GM23338 (cell line): ENCODE measurements at regions not wholly inside any gene's neighbourhood (a gene's known extent, or its start where the extent isn't known, plus 50 kb on each side); places are given as distances from the start of the nearest gene placed in this dataset.

Source experiments
- ATAC-seq: fragments of 200-7000 bp; cut with Tn5 transposase; 3 replicates; pipeline ENCODE4 v1.9.1; 2020
- DNase-seq: peaks from one replicate; pipeline ENCODE4 v3.0.0-alpha.2; 2015; ENCODE audit warnings: low spot score
- H2AFZ ChIP-seq: fragments of 200-600 bp; sonication (generic); 2 replicates; pipeline ENCODE4 v1.8.0; 2016; ENCODE audit warnings: antibody characterized with exemption, mild to moderate bottlenecking, moderate library complexity
- H3F3A ChIP-seq: fragments of 200-600 bp; sonication (generic); replicated peaks from 2 replicates; pipeline ENCODE4 v1.8.0; 2017; ENCODE audit warnings: antibody characterized with exemption, mixed run types, low read depth
- H3K27ac ChIP-seq: fragments of 200-600 bp; sonication (generic); 2 replicates; pipeline ENCODE4 v1.6.1; 2016; ENCODE audit warnings: low read depth
- H3K27me3 ChIP-seq: fragments of 200-600 bp; sonication (generic); 2 replicates; pipeline ENCODE4 v1.8.0; 2016; ENCODE audit warnings: mild to moderate bottlenecking, mixed run types, moderate library complexity; ENCODE audit not compliant: insufficient read depth
- H3K36me3 ChIP-seq: fragments of 200-600 bp; sonication (generic); 2 replicates; pipeline ENCODE4 v1.8.0; 2016; ENCODE audit warnings: mild to moderate bottlenecking; ENCODE audit not compliant: insufficient read depth
- H3K4me1 ChIP-seq: fragments of 200-600 bp; sonication (generic); 2 replicates; pipeline ENCODE4 v1.8.0; 2016; ENCODE audit warnings: mild to moderate bottlenecking, moderate library complexity; ENCODE audit not compliant: insufficient read depth
- H3K4me2 ChIP-seq: fragments of 200-600 bp; sonication (generic); 2 replicates; pipeline ENCODE4 v1.7.1; 2017; ENCODE audit warnings: mixed run types
- H3K4me3 ChIP-seq: fragments of 200-600 bp; sonication (generic); 2 replicates; pipeline ENCODE4 v1.6.1; 2016; ENCODE audit warnings: mixed run types
- H3K79me2 ChIP-seq: fragments of 200-600 bp; sonication (generic); replicated peaks from 2 replicates; pipeline ENCODE4 v1.8.0; 2017; ENCODE audit warnings: mild to moderate bottlenecking; ENCODE audit not compliant: insufficient read depth
- H3K9me2 ChIP-seq: fragments of 200-600 bp; sonication (generic); 2 replicates; pipeline ENCODE4 v1.8.0; 2017; ENCODE audit not compliant: insufficient read depth
- H4K20me1 ChIP-seq: fragments of 200-600 bp; sonication (generic); replicated peaks from 2 replicates; pipeline ENCODE4 v1.8.0; 2017; ENCODE audit warnings: mild to moderate bottlenecking; ENCODE audit not compliant: insufficient read depth
- H3K27ac Mint-ChIP-seq: 2 replicates; pipeline ENCODE4 v1.8.0; 2020; ENCODE audit warnings: inconsistent platforms, mild to moderate bottlenecking, moderate library complexity, mixed read lengths
- H3K27me3 Mint-ChIP-seq: 3 replicates; pipeline ENCODE4 v1.8.0; 2022; ENCODE audit warnings: low read depth, mild to moderate bottlenecking, moderate library complexity, mixed read lengths, inconsistent platforms; ENCODE audit not compliant: insufficient read depth, poor library complexity
- H3K36me3 Mint-ChIP-seq: 3 replicates; pipeline ENCODE4 v1.8.0; 2021; ENCODE audit warnings: low read depth, mild to moderate bottlenecking, inconsistent platforms, moderate library complexity, mixed read lengths
- H3K4me1 Mint-ChIP-seq: 3 replicates; pipeline ENCODE4 v1.8.0; 2020; ENCODE audit warnings: mild to moderate bottlenecking, inconsistent platforms, mixed read lengths
- H3K4me3 Mint-ChIP-seq: 3 replicates; pipeline ENCODE4 v1.8.0; 2021; ENCODE audit warnings: moderate library complexity, mild to moderate bottlenecking, inconsistent platforms, mixed read lengths
- H3K9me3 Mint-ChIP-seq: 3 replicates; pipeline ENCODE4 v1.8.0; 2020; ENCODE audit warnings: moderate library complexity, mild to moderate bottlenecking, inconsistent platforms, mixed read lengths
- CTCF ChIP-seq, 2 experiments: fragments of 200-600 bp in 1 of 2; sonication (generic) in 1 of 2; conservative IDR thresholded peaks; 2 replicates each; pipeline versions ENCODE4 v1.5.1 to v1.6.1; 2016 to 2017; ENCODE audit warnings: antibody characterized with exemption in 2 of 2, low read depth in 2 of 2, mild to moderate bottlenecking in 2 of 2, moderate library complexity in 1 of 2
- ETS1 ChIP-seq: IDR thresholded peaks from 2 replicates; pipeline ENCODE4 v1.6.1; 2016; ENCODE audit warnings: antibody characterized with exemption
- EZH2 ChIP-seq: fragments of 200-600 bp; sonication (generic); IDR thresholded peaks from one replicate; pipeline ENCODE4 v1.8.0; 2017; ENCODE audit warnings: antibody characterized with exemption, mild to moderate bottlenecking, low read depth; ENCODE audit not compliant: unreplicated experiment
- EZH2phosphoT487 ChIP-seq: fragments of 200-600 bp; sonication (generic); IDR thresholded peaks from one replicate; pipeline ENCODE4 v1.8.1; 2018; ENCODE audit warnings: antibody characterized with exemption; ENCODE audit not compliant: unreplicated experiment
- JUNB ChIP-seq: IDR thresholded peaks from one replicate; pipeline ENCODE4 v1.6.1; 2016; ENCODE audit warnings: antibody characterized with exemption; ENCODE audit not compliant: unreplicated experiment
- NANOG ChIP-seq: IDR thresholded peaks from 2 replicates; pipeline ENCODE4 v1.6.1; 2016; ENCODE audit warnings: antibody characterized with exemption, borderline replicate concordance
- POLR2AphosphoS5 ChIP-seq: IDR thresholded peaks from 2 replicates; pipeline ENCODE4 v1.6.1; 2016; ENCODE audit warnings: antibody characterized with exemption, low read depth
- REST ChIP-seq: IDR thresholded peaks from one replicate; pipeline ENCODE4 v1.6.1; 2018; ENCODE audit warnings: antibody characterized with exemption; ENCODE audit not compliant: unreplicated experiment
- STAT1 ChIP-seq: IDR thresholded peaks from one replicate; pipeline ENCODE4 v1.6.1; 2016; ENCODE audit warnings: antibody characterized with exemption; ENCODE audit not compliant: unreplicated experiment
- ZNF114 ChIP-seq: fragments of 250-450 bp; sonication (Bioruptor Pico); IDR thresholded peaks from 2 replicates; pipeline ENCODE4 v1.5.0; 2020; ENCODE audit warnings: mild to moderate bottlenecking, moderate library complexity
- ZNF331 ChIP-seq: fragments of 250-450 bp; sonication (Bioruptor Pico); IDR thresholded peaks from 2 replicates; pipeline ENCODE4 v1.5.0; 2020; ENCODE audit warnings: low read depth, mild to moderate bottlenecking, moderate library complexity

GRCh38 chr10:43972976-43973647, 324.4 kb upstream of the ZNF32 start:
- no peak for DNase-seq
- Histone ChIP-seq H3K36me3 (no peaks in the 10 kb centered on the region), H3K79me2 (no peaks in the 10 kb centered on the region), H2AFZ (no peak overlapping the region), H3K9me2 (peaks cover 11% of the 10 kb centered on the region), H3K27me3 (no peaks in the 10 kb centered on the region), H3K4me1 (no peaks in the 10 kb centered on the region), H3K4me2 (no peak overlapping the region), H3F3A (no peaks in the 10 kb centered on the region), H4K20me1 (no peaks in the 10 kb centered on the region), H3K4me3 (no peak overlapping the region), H3K27ac (no peak overlapping the region)
- Mint-ChIP-seq H3K4me1 (no peaks in the 10 kb centered on the region), H3K27ac (no peak overlapping the region), H3K9me3 (no peaks in the 10 kb centered on the region; the same call in none of the 3 replicates), H3K36me3 (no peaks in the 10 kb centered on the region), H3K27me3 (no peaks in the 10 kb centered on the region), H3K4me3 (no peak overlapping the region)
- TF ChIP-seq NANOG (no peak), EZH2 (no peak), CTCF (conservative IDR thresholded peaks at IDR 0.05; ENCODE audit: low read depth in 2 of 2) (no peak), POLR2AphosphoS5 (no peak)
- no peak for ATAC-seq

GRCh38 chr10:43971981-43972380, 323.3 kb upstream of the ZNF32 start:
- Histone ChIP-seq H3K4me3 (no peak overlapping the region), H3F3A (no peaks in the 10 kb centered on the region), H3K4me2 (no peak overlapping the region), H3K9me2 (peaks cover 8% of the 10 kb centered on the region), H3K27ac (no peak overlapping the region), H3K27me3 (no peaks in the 10 kb centered on the region), H3K36me3 (no peaks in the 10 kb centered on the region), H2AFZ (no peak overlapping the region), H4K20me1 (no peaks in the 10 kb centered on the region), H3K79me2 (no peaks in the 10 kb centered on the region), H3K4me1 (no peaks in the 10 kb centered on the region)
- Mint-ChIP-seq H3K36me3 (no peaks in the 10 kb centered on the region), H3K4me3 (no peak overlapping the region), H3K27me3 (peaks cover 2% of the 10 kb centered on the region), H3K9me3 (no peaks in the 10 kb centered on the region; the same call in none of the 3 replicates), H3K27ac (no peak overlapping the region), H3K4me1 (no peaks in the 10 kb centered on the region)
- no peak for DNase-seq
- ATAC-seq, result no peak
- TF ChIP-seq ZNF114 (CRISPR knock-in tag) (no peak), JUNB (no peak), ETS1 (no peak), EZH2 (no peak), EZH2phosphoT487 (no peak), ZNF331 (CRISPR knock-in tag) (no peak), REST (no peak), STAT1 (no peak)
